HUES6 (cell line): ENCODE measurements at regions not wholly inside any gene's neighbourhood (a gene's known extent, or its start where the extent isn't known, plus 50 kb on each side); places are given as distances from the start of the nearest gene placed in this dataset.

ENCODE experiments used
- H3K27ac ChIP-seq: 2 replicates; pipeline ENCODE4 v1.7.0; 2013; ENCODE audit warnings: low read depth, mild to moderate bottlenecking, low read length, inconsistent platforms
- H3K27me3 ChIP-seq: 2 replicates; pipeline ENCODE4 v1.6.1; 2013; ENCODE audit warnings: low read length; ENCODE audit not compliant: control insufficient read depth, insufficient read depth
- H3K36me3 ChIP-seq: 2 replicates; pipeline ENCODE4 v1.6.1; 2013; ENCODE audit warnings: low read length; ENCODE audit not compliant: control insufficient read depth, insufficient read depth
- H3K4me1 ChIP-seq: 2 replicates; pipeline ENCODE4 v1.6.1; 2013; ENCODE audit warnings: low read length; ENCODE audit not compliant: control insufficient read depth, insufficient read depth
- H3K4me3 ChIP-seq: 2 replicates; pipeline ENCODE4 v1.5.1; 2013; ENCODE audit warnings: low read depth, low read length
- H3K9ac ChIP-seq: one replicate; pipeline ENCODE4 v1.6.1; 2013; ENCODE audit warnings: mild to moderate bottlenecking, low read length
- H3K9me3 ChIP-seq: 2 replicates; pipeline ENCODE4 v1.6.1; 2013; ENCODE audit warnings: low read depth, low read length; ENCODE audit not compliant: control insufficient read depth, insufficient read depth

DNA sequence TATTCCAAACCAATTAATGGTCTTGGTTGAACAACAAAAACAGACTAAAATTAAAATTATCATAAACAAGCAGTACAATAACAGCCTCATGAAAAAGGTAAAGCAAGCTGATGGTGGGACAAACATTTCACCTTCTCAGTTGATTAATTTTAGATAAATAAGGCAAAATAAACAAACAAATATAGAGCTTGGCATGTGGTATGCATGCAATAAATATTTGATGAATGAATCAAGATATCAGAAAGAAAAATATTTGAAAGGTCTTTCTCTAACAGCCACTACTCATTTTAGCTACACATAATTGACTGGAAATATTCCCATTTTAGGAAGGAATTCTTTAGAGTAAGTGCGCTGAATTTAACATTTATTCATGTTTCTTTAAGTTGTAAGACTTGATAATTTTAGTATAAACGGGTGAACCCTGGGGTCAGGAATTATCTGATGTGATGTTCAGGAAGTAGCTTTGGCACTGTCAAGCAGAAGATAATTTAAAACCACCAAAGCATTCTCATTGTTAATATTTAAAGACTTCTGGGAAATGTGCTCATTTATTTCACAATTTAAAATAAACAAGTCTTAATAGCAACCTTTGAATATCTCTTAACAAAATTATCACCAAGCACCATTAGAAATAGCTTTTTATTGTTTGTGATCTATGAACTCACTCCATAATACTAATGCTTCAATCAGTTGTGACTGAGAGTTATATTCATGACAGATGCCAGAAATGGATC is 372.3 kb upstream of the TGFBR2 start:
- peaks cover 9% of the 10 kb centered on the region; the same call in 1 of the 2 replicates for H3K4me1 ChIP-seq
- H3K36me3 ChIP-seq = no peaks in the 10 kb centered on the region
- H3K27me3 ChIP-seq = no peaks in the 10 kb centered on the region
- H3K9ac ChIP-seq = no peak overlapping the region
- H3K27ac ChIP-seq = no peak overlapping the region
- no peak overlapping the region for H3K4me3 ChIP-seq
- no peaks in the 10 kb centered on the region for H3K9me3 ChIP-seq

DNA sequence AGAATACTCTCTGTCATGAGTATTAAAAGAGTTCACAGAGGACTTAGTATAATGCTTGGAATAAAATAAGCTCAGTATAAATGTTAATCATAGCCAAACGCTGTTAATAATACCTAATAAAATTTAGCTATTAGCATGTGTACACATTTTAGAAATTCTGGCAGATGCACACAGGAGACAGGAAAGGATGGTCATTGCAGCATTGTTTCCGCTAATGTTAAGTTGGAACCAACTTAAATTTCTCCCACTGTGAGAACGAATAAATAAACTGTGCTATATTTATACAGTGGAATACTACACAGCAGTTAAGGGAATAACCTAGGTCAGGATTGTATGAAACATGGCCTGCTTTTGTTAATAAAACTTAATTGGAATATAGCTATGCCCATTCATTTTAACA is 370.4 kb upstream of the TGFBR2 start:
- Histone ChIP-seq H3K9me3 (no peaks in the 10 kb centered on the region), H3K27me3 (no peaks in the 10 kb centered on the region), H3K27ac (no peak overlapping the region), H3K36me3 (no peaks in the 10 kb centered on the region), H3K4me3 (no peak overlapping the region), H3K4me1 (peaks cover 9% of the 10 kb centered on the region; the same call in 1 of the 2 replicates), H3K9ac (no peak overlapping the region)

DNA sequence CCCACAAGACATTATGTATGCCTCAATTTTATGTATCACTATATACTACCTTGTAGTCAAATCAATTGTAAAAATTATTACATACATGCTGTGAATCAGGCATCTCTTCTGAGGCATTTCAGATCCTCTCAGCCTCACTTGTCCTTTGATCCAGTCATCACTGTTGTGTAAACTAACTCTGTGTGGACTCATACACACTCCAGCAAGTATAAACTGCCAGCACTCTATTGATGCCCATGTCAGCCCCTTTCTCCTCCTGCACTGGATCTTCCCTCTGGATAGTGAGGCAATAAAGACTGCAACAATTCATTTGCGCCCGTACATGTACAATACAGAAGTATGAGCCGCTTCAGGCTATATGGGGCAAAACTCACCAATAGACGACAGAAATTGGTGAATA is 364.7 kb upstream of the TGFBR2 start:
- H3K27me3 ChIP-seq = no peaks in the 10 kb centered on the region
- no peaks in the 10 kb centered on the region for H3K9me3 ChIP-seq
- no peaks in the 10 kb centered on the region for H3K36me3 ChIP-seq
- no peak overlapping the region for H3K9ac ChIP-seq
- H3K27ac ChIP-seq = no peak overlapping the region
- peaks cover 8% of the 10 kb centered on the region for H3K4me1 ChIP-seq
- H3K4me3 ChIP-seq = no peak overlapping the region

DNA sequence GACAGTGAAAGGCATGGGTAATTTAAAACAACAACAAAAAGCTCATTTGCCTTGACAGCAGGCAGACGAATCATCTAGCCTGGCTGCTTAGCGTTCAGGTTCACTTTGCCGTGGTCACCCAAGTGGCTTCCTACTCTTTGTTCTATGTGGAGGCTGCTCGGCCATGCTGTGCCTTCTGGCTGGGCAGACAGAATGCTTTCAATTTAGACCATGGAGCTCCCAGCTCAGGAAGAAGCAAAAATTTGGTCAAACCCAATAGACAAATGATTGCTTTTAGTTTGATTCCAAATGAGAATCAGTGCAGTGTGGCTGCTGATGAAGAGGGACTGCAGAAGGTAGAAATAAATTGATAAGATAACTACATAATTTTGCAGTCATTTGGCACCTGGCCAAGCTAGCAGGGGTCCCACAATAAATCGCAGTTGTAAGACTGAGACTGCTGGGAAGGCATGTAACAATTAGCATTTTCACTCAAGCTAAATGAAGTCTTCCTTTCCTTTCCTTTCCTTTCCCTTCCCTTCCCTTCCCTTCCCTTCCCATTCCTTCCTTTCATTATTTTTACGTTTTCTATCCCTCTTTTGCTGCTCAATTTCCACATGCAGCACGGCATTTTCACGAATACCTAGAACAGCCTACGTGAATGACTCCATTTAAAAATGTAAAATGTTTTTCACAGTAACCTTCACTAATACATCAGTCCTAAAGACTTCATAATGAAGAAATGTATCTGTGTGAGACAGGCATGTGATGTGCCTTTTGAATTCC is 360.4 kb upstream of the TGFBR2 start:
- Histone ChIP-seq H3K36me3 (no peaks in the 10 kb centered on the region), H3K9ac (no peak overlapping the region), H3K9me3 (no peaks in the 10 kb centered on the region), H3K4me3 (no peak overlapping the region), H3K27me3 (no peaks in the 10 kb centered on the region), H3K27ac (no peak overlapping the region), H3K4me1 (peaks cover 11% of the 10 kb centered on the region)

DNA sequence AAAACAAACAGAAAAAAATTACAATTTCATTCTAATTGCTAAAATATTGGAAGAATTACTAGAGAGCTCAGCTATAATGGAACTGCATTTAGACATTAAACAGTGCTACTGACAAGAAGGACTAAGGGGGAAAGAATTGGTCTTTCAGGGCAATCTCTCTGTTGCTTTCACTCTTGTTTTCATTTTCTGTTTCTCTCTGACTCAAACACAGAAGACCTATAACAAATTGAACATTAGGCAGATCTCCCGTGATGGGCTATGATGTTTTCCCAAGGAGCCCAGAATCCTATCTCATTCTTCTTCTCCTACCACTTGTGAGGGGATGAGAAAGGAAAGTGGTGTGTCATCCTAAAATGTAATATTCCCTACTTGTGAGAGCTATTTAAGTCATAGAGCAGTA is 358.0 kb upstream of the TGFBR2 start:
- Histone ChIP-seq H3K9ac (no peak overlapping the region), H3K27me3 (no peaks in the 10 kb centered on the region), H3K27ac (no peak overlapping the region), H3K4me3 (no peak overlapping the region), H3K36me3 (no peaks in the 10 kb centered on the region), H3K4me1 (peaks cover 11% of the 10 kb centered on the region), H3K9me3 (no peaks in the 10 kb centered on the region; the same call in 1 of the 2 replicates)

DNA sequence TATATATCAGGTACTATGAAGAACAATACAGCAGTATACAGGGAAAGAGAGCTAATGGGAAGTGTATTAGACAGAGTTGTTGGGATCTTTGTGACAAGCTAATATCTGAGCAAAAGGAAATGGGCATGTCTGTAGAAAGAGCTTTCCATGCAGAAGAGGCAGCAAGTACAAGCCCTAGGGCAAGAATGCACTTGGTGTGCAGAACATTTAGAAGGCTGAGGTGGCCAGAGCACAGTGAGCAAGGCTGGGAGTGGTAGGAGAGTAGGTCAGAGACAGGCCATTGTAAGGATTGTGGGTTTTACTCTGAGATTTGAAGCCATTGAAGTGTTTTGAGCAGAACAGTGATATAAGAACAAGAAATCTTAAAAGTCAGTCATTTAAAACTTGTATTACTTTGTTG is 353.9 kb upstream of the TGFBR2 start:
- Histone ChIP-seq H3K27me3 (0 out of 2 replicates have a peak, but pooled peaks cover 2% of the 10 kb centered on the region), H3K27ac (no peak overlapping the region), H3K36me3 (no peaks in the 10 kb centered on the region), H3K4me1 (no peaks in the 10 kb centered on the region), H3K9me3 (peaks cover 4% of the 10 kb centered on the region; the same call in 1 of the 2 replicates), H3K9ac (no peak overlapping the region), H3K4me3 (no peak overlapping the region)

DNA sequence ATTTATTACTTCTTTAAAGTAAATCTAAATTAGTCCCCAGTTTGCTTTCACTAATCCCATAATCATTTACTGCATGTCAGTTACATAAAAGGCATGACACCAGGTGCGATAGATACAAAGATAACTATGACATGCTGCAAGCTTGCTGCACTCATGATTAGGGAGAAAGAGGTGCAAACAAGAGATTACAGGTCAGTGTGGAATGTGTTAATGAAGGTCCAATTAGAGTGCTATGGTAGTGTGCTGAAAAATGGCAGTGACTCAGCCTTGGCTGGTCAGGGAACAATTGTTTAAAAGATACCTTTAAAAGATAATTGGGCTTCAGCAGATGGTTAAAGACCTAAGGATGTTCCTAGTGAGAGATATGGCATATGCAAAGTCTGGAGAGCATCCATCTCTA is 352.6 kb upstream of the TGFBR2 start:
- Histone ChIP-seq H3K27ac (no peak overlapping the region), H3K36me3 (no peaks in the 10 kb centered on the region), H3K4me3 (no peak overlapping the region), H3K9me3 (peaks cover 4% of the 10 kb centered on the region; the same call in 1 of the 2 replicates), H3K9ac (no peak overlapping the region), H3K4me1 (peaks cover 10% of the 10 kb centered on the region), H3K27me3 (0 out of 2 replicates have a peak, but pooled peaks cover 3% of the 10 kb centered on the region)

DNA sequence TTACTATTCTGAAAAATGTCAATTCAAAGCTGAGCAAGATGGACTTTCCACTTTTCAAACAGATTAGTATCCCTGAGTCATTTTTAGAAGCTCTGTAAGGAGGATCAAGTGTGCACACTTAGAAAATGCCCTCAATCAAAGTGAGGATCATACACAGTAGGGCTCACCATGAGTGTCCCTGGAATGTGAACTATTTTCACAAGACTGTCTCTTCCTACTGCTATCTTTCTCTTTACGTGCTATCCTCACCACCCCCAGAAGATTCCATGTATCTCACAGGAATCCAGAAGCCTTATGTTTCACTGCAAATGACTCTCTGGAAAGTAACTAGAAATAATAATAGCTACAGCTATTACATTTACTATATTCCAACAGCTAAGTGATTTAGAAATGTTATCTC is 349.9 kb upstream of the TGFBR2 start:
- Histone ChIP-seq H3K4me3 (no peak overlapping the region), H3K36me3 (no peaks in the 10 kb centered on the region), H3K27ac (no peak overlapping the region), H3K4me1 (peaks cover 21% of the 10 kb centered on the region), H3K9me3 (peaks cover 4% of the 10 kb centered on the region; the same call in 1 of the 2 replicates), H3K9ac (no peak overlapping the region), H3K27me3 (0 out of 2 replicates have a peak, but pooled peaks cover 3% of the 10 kb centered on the region)

DNA sequence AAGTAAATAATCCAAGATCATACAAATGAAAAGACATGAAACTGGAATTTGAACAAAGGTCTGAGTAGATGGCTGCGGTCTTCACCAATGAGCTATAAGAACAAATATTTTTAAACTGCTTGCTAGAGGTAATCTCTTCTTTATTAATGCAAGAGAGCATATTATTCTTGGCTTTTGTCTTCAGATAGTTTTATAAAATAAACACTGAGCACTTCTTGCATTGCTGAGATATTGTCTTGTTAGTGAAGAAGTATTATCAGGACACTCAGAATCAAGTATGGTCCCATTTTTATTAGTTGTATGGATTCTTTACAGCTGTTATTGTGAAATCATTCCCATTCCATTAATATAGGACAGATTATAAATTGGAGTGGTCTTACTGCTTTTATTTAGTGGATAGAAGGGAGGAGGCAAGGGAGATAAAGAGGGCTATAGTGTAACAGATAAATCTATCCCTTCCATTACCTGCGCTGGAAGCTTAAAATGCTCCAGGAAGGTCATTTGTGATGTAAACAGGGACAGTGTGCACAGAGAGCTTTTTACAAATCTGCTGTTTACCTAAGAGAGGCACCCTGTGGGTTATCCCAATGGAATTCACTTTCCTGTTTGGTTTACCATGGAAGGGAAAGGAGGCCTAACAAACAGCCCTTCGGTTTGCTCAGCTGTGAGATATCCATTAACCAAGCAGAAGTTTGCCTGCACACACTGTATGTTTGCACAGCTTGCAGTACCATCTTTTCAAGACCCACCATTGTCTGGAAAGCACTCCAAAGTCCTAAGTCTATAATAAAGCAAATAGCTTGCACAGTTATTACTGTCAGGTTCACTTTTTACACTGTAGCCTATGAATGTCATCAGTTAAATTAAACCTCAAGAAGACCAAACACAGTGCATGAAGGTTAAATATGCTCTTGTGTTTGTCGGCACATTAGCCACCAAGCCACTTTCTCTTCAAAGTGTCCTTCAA is 347.7 kb upstream of the TGFBR2 start:
- Histone ChIP-seq H3K9me3 (peaks cover 4% of the 10 kb centered on the region; the same call in 1 of the 2 replicates), H3K27me3 (0 out of 2 replicates have a peak, but pooled peaks cover 3% of the 10 kb centered on the region), H3K27ac (no peak overlapping the region), H3K36me3 (no peaks in the 10 kb centered on the region), H3K4me1 (peaks cover 21% of the 10 kb centered on the region), H3K9ac (no peak overlapping the region), H3K4me3 (no peak overlapping the region)

DNA sequence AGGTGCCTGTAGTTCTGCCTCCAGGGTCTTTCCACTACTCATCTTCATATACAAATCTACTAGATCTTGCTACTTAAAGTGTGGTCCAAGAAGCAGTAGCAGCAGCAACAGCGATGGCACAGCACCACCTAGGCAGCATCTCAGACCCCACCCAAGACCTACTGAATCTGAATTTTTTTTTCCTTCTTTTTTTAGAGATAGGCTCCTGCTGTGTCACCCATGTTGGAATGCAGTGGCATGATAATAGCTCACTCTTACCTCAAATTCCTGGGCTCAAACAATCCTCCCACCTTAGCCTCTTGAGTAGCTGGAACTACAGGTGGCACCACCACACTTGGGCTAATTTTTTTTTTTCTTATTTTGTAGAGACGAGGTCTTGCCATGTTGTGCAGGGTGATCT is 346.7 kb upstream of the TGFBR2 start:
- Histone ChIP-seq H3K36me3 (no peaks in the 10 kb centered on the region), H3K9ac (no peak overlapping the region), H3K4me1 (peaks cover 21% of the 10 kb centered on the region), H3K27me3 (0 out of 2 replicates have a peak, but pooled peaks cover 3% of the 10 kb centered on the region), H3K9me3 (peaks cover 4% of the 10 kb centered on the region; the same call in 1 of the 2 replicates), H3K27ac (no peak overlapping the region), H3K4me3 (no peak overlapping the region)
